Esophagus muscularis mucosa (tissue), 3 donors: ENCODE measurements at regions not wholly inside any gene's neighbourhood (a gene's known extent, or its start where the extent isn't known, plus 50 kb on each side); places are given as distances from the start of the nearest gene placed in this dataset.

Experiments used
- CTCF ChIP-seq, 3 experiments: fragments of 200-600 bp in 2 of 3; fragments of 450-650 bp in 1 of 3; sonication (generic) in 2 of 3; IDR thresholded peaks; one replicate each; pipeline ENCODE4 v1.5.1; 2017 to 2019; ENCODE audit warnings: antibody characterized with exemption in 3 of 3, mild to moderate bottlenecking in 2 of 3, moderate library complexity in 1 of 3
- POLR2A ChIP-seq: fragments of 450-650 bp; IDR thresholded peaks from one replicate; pipeline ENCODE4 v1.6.1; 2017; ENCODE audit warnings: antibody characterized with exemption, moderate library complexity, mild to moderate bottlenecking, low read depth
- POLR2AphosphoS5 ChIP-seq, 2 donors: sonication (generic); formaldehyde crosslinking; IDR thresholded peaks; one replicate each; pipeline ENCODE4 v1.6.1; 2017; ENCODE audit warnings: antibody characterized with exemption in 2 of 2

- TF ChIP-seq POLR2AphosphoS5 (IDR thresholded peaks at IDR 0.05) (no peak), CTCF (IDR thresholded peaks at IDR 0.05) (no peak), POLR2A (no peak)
Measured at GRCh38 chr6:118403036-118403435, 145.1 kb upstream of the PLN start.
